Uterus (tissue), 3 donors: ENCODE measurements at regions not wholly inside any gene's neighbourhood (a gene's known extent, or its start where the extent isn't known, plus 50 kb on each side); places are given as distances from the start of the nearest gene placed in this dataset.

ENCODE experiments used
- DNase-seq, 2 donors: peaks; one replicate each; pipeline ENCODE4 v3.0.0-alpha.2; 2019 to 2020
- H3K27ac ChIP-seq, 2 donors: fragments of 200-600 bp; sonication (generic); 1 replicate in 1 of 2; 2 replicates in 1 of 2; pipeline ENCODE4 v1.5.1; 2016 to 2018
- H3K27me3 ChIP-seq, 2 donors: fragments of 200-600 bp; sonication (generic); one replicate each; pipeline ENCODE4 v1.5.1; 2018 to 2019; ENCODE audit warnings: control low read depth in 1 of 2
- H3K36me3 ChIP-seq, 2 donors: fragments of 200-600 bp; sonication (generic); one replicate each; pipeline ENCODE4 v1.5.1; 2019; ENCODE audit warnings: control low read depth in 1 of 2
- H3K4me1 ChIP-seq, 2 donors: fragments of 200-600 bp; sonication (generic); one replicate each; pipeline ENCODE4 v1.5.1; 2018 to 2019; ENCODE audit warnings: control low read depth in 1 of 2
- H3K4me3 ChIP-seq, 2 donors: fragments of 200-600 bp; sonication (generic); 1 replicate in 1 of 2; 2 replicates in 1 of 2; pipeline ENCODE4 v1.5.1; 2018 to 2019; ENCODE audit warnings: mild to moderate bottlenecking in 1 of 2
- H3K9me3 ChIP-seq, 2 donors: fragments of 200-600 bp; sonication (generic); one replicate each; pipeline ENCODE4 v1.5.1; 2019; ENCODE audit warnings: control low read depth in 1 of 2
- POLR2A ChIP-seq, 2 donors: fragments of 450-650 bp; IDR thresholded peaks; one replicate each; pipeline ENCODE4 v1.6.1; 2016; ENCODE audit warnings: antibody characterized with exemption in 2 of 2, mild to moderate bottlenecking in 1 of 2, moderate library complexity in 1 of 2
- intact Hi-C: fragments of 100-400 bp; cut with DNase I; formaldehyde crosslinking; loops from one replicate; pipeline ENCODE4 v1.15.1; 2023; ENCODE audit warnings: low total_unique reads
- TF ChIP-seq, protein P1 (sequence below), 4 experiments: fragments of 200-600 bp in 2 of 4; fragments of 450-650 bp in 2 of 4; sonication (generic) in 2 of 4; IDR thresholded peaks; one replicate each; pipeline ENCODE4 v1.5.1; 2016 to 2019; ENCODE audit warnings: antibody characterized with exemption in 4 of 4, mild to moderate bottlenecking in 2 of 4, moderate library complexity in 1 of 4
- donor health status: DM: yes; HTN: yes; CAD: no.

DNA sequence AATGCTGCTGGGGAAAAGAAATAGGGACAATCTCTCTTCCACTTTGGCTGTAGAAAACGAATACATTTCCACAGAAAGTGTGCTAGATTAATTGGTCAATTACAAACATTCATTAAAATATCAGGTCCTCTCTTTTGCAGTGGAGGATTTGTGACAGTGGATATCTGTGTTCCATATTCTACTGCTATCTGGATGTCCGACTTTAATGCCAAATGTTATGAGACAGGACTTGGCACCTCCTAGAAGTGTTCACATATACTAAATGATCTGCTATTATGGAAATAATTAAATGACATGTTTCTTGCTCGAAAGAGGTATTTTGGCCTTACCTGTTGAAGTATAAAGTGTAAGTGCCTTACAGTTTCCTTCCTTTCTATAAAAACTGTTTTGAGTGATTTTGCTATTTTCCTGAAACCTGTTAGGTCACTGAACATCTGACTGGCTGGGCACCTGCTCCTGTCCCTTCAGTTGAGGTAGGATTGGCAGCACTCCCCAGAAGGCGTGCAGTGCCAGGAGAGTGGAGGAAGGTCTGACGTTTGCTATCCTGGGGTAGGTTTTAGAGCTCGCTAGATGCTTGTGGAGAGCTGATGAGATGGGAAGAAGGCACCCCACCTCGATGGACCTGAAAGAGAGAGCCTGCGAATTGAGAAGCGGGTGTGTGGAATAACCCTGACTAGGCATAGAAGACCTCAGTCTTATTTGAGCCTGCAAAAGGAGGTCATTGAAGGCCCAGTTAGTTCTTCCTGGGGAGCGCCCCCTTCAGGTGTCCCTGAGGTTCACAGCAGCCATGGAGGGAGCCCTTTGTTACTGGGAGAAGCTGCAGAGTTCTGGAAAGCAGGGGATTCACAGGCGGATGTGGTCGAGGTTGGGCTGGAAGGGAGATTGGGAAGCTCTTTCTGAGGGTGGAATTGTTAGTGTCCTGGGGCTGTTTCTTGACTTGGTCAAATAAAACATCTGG lies 159.4 kb upstream of the ZNF267 start:
- Histone ChIP-seq H3K36me3 (no peaks in the 10 kb centered on the region), H3K4me1 (no peaks in the 10 kb centered on the region), H3K27me3 (no peaks in the 10 kb centered on the region), H3K9me3 (no peaks in the 10 kb centered on the region), H3K27ac (peak overlapping the region; percentile 89 to 94), H3K4me3 (peak overlapping the region; percentile 61 to 84)
- DNase-seq, result no peak
- TF ChIP-seq, protein P1, sequence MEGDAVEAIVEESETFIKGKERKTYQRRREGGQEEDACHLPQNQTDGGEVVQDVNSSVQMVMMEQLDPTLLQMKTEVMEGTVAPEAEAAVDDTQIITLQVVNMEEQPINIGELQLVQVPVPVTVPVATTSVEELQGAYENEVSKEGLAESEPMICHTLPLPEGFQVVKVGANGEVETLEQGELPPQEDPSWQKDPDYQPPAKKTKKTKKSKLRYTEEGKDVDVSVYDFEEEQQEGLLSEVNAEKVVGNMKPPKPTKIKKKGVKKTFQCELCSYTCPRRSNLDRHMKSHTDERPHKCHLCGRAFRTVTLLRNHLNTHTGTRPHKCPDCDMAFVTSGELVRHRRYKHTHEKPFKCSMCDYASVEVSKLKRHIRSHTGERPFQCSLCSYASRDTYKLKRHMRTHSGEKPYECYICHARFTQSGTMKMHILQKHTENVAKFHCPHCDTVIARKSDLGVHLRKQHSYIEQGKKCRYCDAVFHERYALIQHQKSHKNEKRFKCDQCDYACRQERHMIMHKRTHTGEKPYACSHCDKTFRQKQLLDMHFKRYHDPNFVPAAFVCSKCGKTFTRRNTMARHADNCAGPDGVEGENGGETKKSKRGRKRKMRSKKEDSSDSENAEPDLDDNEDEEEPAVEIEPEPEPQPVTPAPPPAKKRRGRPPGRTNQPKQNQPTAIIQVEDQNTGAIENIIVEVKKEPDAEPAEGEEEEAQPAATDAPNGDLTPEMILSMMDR (IDR thresholded peaks at IDR 0.05), result no peak
- TF ChIP-seq POLR2A (IDR thresholded peaks at IDR 0.05), result no peak
- intact Hi-C loops, result no loop called here

DNA sequence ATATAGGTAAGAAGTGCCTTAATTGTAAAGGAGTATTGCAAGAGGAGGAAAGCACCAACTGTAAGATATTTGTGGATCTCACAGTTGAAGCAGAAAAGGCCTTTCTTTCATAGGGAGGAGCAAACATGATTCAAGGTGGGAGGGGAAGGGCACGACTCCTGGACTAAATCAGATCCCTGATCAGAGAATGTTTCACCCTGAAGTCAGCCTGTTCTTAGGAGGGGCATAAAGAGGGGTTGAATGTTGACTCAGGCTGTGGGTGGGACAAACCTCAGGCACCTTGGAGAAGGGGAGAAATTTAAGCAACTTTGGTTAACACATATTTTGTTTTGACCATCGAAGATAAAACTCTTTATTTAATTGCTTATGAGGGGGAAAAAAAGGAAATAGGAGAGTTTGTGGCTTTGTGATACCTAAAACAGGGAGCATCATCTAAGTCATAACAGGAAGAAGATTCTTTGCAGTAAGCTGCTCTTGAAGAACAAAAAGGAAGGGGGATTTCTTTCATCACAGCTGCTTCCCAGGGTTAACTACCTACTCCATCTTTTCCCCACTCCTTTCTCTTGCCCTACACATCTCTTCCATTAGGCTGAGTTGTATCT lies 158.6 kb upstream of the ZNF267 start:
- TF ChIP-seq, protein P1 (IDR thresholded peaks at IDR 0.05), result no peak
- TF ChIP-seq POLR2A (IDR thresholded peaks at IDR 0.05), result no peak
- Histone ChIP-seq H3K36me3 (no peaks in the 10 kb centered on the region), H3K4me3 (no peak overlapping the region), H3K27ac (no peak overlapping the region), H3K9me3 (no peaks in the 10 kb centered on the region), H3K27me3 (no peaks in the 10 kb centered on the region), H3K4me1 (no peaks in the 10 kb centered on the region)
- DNase-seq, result no peak
- intact Hi-C loops, result no loop called here

DNA sequence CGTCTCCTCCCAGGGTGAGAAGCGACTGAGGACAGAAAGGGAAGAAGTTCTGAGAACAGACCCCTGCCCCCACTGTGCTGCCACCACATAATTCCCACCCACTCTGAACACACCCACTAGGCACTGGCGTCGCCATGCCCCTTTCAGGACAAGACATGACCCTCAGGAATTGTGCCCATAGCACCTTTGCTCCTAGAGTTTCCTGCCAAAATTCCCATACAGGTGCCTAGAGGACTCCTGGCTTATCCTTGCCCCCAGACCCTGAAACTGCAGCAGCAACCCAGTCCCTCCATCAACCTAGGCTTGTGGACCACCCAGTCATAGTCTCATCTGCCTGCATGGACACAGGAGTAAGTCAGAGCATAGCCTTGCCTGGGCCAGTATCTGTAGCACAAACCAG lies 157.7 kb upstream of the ZNF267 start:
- H3K27me3 ChIP-seq, result no peaks in the 10 kb centered on the region
- DNase-seq, result no peak
- TF ChIP-seq, protein P1 (IDR thresholded peaks at IDR 0.05), result no peak
- no peak for TF ChIP-seq POLR2A (IDR thresholded peaks at IDR 0.05)
- H3K4me3 ChIP-seq, result no peak overlapping the region
- no peak overlapping the region for H3K27ac ChIP-seq
- H3K4me1 ChIP-seq, result no peaks in the 10 kb centered on the region
- intact Hi-C loops, result no loop called here
- no peaks in the 10 kb centered on the region for H3K36me3 ChIP-seq
- no peaks in the 10 kb centered on the region for H3K9me3 ChIP-seq

DNA sequence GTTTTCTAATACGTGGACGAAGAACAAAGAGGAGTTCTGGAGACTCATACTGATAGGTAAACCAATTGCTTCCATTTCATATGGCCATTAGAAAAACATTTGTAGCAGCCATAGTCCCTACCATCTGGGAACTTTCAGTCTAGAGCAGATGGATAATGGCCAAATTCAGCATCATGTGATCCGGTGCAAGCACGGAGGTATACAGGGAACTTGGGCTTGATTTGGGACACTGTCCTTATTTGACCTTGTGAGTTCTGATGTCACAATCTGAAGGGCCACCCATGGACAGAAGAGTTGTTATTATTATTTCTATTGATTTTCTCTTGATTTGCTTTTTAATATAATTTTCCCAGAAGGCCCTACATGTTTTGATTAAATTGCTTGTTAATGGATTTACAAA lies 154.6 kb upstream of the ZNF267 start:
- H3K27ac ChIP-seq, result no peak overlapping the region
- DNase-seq, result no peak
- no peak overlapping the region for H3K4me3 ChIP-seq
- H3K36me3 ChIP-seq, result no peaks in the 10 kb centered on the region
- no peaks in the 10 kb centered on the region for H3K4me1 ChIP-seq
- H3K27me3 ChIP-seq, result no peaks in the 10 kb centered on the region
- no peak for TF ChIP-seq POLR2A (IDR thresholded peaks at IDR 0.05)
- TF ChIP-seq, protein P1 (IDR thresholded peaks at IDR 0.05), result no peak
- no peaks in the 10 kb centered on the region for H3K9me3 ChIP-seq
- intact Hi-C loops, result no loop called here

DNA sequence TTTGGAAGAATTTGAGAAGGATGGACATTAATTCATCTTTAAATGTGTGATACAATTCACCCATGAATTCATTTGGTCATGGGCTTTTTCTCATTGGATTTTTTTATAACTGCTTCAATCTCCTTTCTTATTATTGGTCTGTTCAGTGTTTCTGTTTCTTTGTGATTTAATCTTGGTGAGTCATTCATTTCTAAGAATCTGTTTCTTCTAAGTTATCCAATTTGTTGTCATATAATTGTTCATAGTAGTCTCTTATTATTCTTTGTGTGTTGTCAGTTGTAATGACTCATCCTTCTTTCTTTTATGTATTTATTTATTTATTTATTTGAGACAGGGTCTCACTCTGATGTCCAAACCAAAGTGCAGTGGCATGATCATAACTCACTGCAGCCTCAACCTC lies 146.1 kb upstream of the ZNF267 start:
- Histone ChIP-seq H3K4me1 (no peaks in the 10 kb centered on the region), H3K4me3 (no peak overlapping the region), H3K36me3 (no peaks in the 10 kb centered on the region), H3K27ac (no peak overlapping the region), H3K27me3 (no peaks in the 10 kb centered on the region), H3K9me3 (no peaks in the 10 kb centered on the region)
- TF ChIP-seq, protein P1 (IDR thresholded peaks at IDR 0.05), result no peak
- TF ChIP-seq POLR2A (IDR thresholded peaks at IDR 0.05), result no peak
- intact Hi-C loops, result no loop called here
- DNase-seq, result no peak
